Endothelial cell of umbilical vein (primary cell): ENCODE measurements at regions not wholly inside any gene's neighbourhood (a gene's known extent, or its start where the extent isn't known, plus 50 kb on each side); places are given as distances from the start of the nearest gene placed in this dataset.

Source experiments
- BruUV-seq: library from RNA; stranded (reverse); fragments of 400-500 nt; replicated peaks from 2 replicates; lab custom pipeline; 2021; lab: Mats Ljungman, UMichigan
- CTCF ChIA-PET: fragments of 300-600, 350-600 bp; sonication (Branson Sonifier 250); formaldehyde crosslinking; loops from one replicate; lab custom pipeline; 2021; ENCODE audit warnings: antibody characterized with exemption, inconsistent platforms; lab: Charles Lee
- POLR2A ChIA-PET: fragments of 300-600, 350-600 bp; sonication (Branson Sonifier 250); formaldehyde crosslinking; loops from one replicate; lab custom pipeline; 2021; ENCODE audit warnings: antibody characterized with exemption, inconsistent platforms; lab: Charles Lee
- DNase-seq: peaks from one replicate; pipeline ENCODE4 v3.0.0-alpha.2; 2011; ENCODE audit warnings: low read depth, low spot score
- FAIRE-seq: peaks from 2 replicates; lab custom pipeline; 2011; peaks lifted over from hg19 to GRCh38; lab: Jason Lieb, UNC
- H2AFZ ChIP-seq: 2 replicates; pipeline ENCODE4 v1.6.0; 2012; ENCODE audit warnings: low read depth, low read length, control low read depth, inconsistent platforms
- H3K27ac ChIP-seq: 2 replicates; pipeline ENCODE4 v1.5.1; 2011; ENCODE audit warnings: low read depth, mild to moderate bottlenecking, control low read depth, low read length, moderate library complexity; ENCODE audit not compliant: insufficient read depth
- H3K27me3 ChIP-seq, 2 experiments: 2 replicates each; pipeline versions ENCODE4 v1.6.0 to v1.6.1; 2011; ENCODE audit warnings: low read length in 2 of 2, mixed read lengths in 1 of 2; ENCODE audit not compliant: control insufficient read depth in 2 of 2, insufficient read depth in 2 of 2
- H3K36me3 ChIP-seq, 2 experiments: 2 replicates in 1 of 2; 3 replicates in 1 of 2; pipeline ENCODE4 v1.5.1; 2011; ENCODE audit warnings: low read length in 2 of 2, mild to moderate bottlenecking in 1 of 2, moderate library complexity in 1 of 2; ENCODE audit not compliant: control insufficient read depth in 2 of 2, insufficient read depth in 2 of 2; ENCODE audit errors: extremely low read depth in 1 of 2
- H3K4me1 ChIP-seq: 3 replicates; pipeline ENCODE4 v1.5.1; 2011; ENCODE audit warnings: mild to moderate bottlenecking, low read length; ENCODE audit not compliant: control insufficient read depth, insufficient read depth; ENCODE audit errors: extremely low read depth
- H3K4me2 ChIP-seq: 2 replicates; pipeline ENCODE4 v1.6.1; 2011; ENCODE audit warnings: low read length, control low read depth, mixed read lengths; ENCODE audit not compliant: insufficient read depth
- H3K4me3 ChIP-seq, 3 experiments: fragments of 200-600 bp in 1 of 3; sonication (generic), shearing (Covaris generic) in 1 of 3; replicated peaks in 1 of 3; 2 replicates each; pipeline ENCODE4 v1.5.1; 2011 to 2016; ENCODE audit warnings: control low read depth in 3 of 3, low read length in 3 of 3, mild to moderate bottlenecking in 2 of 3, inconsistent platforms in 1 of 3, low read depth in 1 of 3, moderate library complexity in 1 of 3; ENCODE audit not compliant: insufficient read depth in 1 of 3
- H3K79me2 ChIP-seq: 2 replicates; pipeline ENCODE4 v1.6.0; 2012; ENCODE audit warnings: low read length, inconsistent platforms; ENCODE audit not compliant: control insufficient read depth, insufficient read depth
- H3K9ac ChIP-seq: replicated peaks from 2 replicates; pipeline ENCODE3; 2011; ENCODE audit warnings: low read length, control low read depth; ENCODE audit not compliant: insufficient read depth; ENCODE audit errors: extremely low read depth
- H3K9me1 ChIP-seq: replicated peaks from 3 replicates; pipeline ENCODE4 v1.6.0; 2011; ENCODE audit warnings: mild to moderate bottlenecking, low read length; ENCODE audit not compliant: control insufficient read depth, insufficient read depth; ENCODE audit errors: extremely low read depth
- H3K9me3 ChIP-seq: replicated peaks from 2 replicates; pipeline ENCODE4 v1.5.1; 2012; ENCODE audit warnings: low read length, inconsistent platforms; ENCODE audit not compliant: control insufficient read depth, insufficient read depth
- H4K20me1 ChIP-seq: replicated peaks from 2 replicates; pipeline ENCODE3; 2011; ENCODE audit warnings: mild to moderate bottlenecking, low read length; ENCODE audit not compliant: control insufficient read depth, insufficient read depth; ENCODE audit errors: extremely low read depth
- CTCF ChIP-seq, 2 donors: IDR thresholded peaks; 1 replicate in 1 of 2; 2 replicates in 1 of 2; pipeline ENCODE4 v1.5.1; 2011; ENCODE audit warnings: low read length in 2 of 2, mild to moderate bottlenecking in 2 of 2, moderate library complexity in 2 of 2, control low read depth in 1 of 2, inconsistent platforms in 1 of 2, low read depth in 1 of 2; ENCODE audit not compliant: insufficient read depth in 1 of 2; ENCODE audit errors: extremely low read depth in 1 of 2
- EZH2 ChIP-seq: IDR thresholded peaks from 2 replicates; pipeline ENCODE4 v1.6.1; 2012; ENCODE audit warnings: borderline replicate concordance, low read depth, mild to moderate bottlenecking, moderate library complexity, low read length, inconsistent platforms; ENCODE audit not compliant: severe bottlenecking
- FOS ChIP-seq: IDR thresholded peaks from 2 replicates; pipeline ENCODE4 v1.6.1; 2011; ENCODE audit warnings: mild to moderate bottlenecking, low read length, moderate library complexity, borderline replicate concordance; ENCODE audit not compliant: insufficient read depth
- GATA2 ChIP-seq: IDR thresholded peaks from 2 replicates; pipeline ENCODE4 v1.7.0; 2011; ENCODE audit warnings: low read depth, mild to moderate bottlenecking, moderate library complexity, mixed read lengths, low read length; ENCODE audit not compliant: insufficient read length, insufficient read depth
- JUN ChIP-seq: IDR thresholded peaks from 2 replicates; pipeline ENCODE4 v1.6.1; 2011; ENCODE audit warnings: borderline replicate concordance, low read depth; ENCODE audit not compliant: insufficient read length, insufficient read depth
- MYC ChIP-seq: IDR thresholded peaks from one replicate; pipeline ENCODE4 v1.6.1; 2011; ENCODE audit warnings: mild to moderate bottlenecking, low read depth, low read length
- POLR2A ChIP-seq: IDR thresholded peaks from 2 replicates; pipeline ENCODE4 v1.6.1; 2012; ENCODE audit warnings: low read depth, mild to moderate bottlenecking, control low read depth, low read length
- POLR2AphosphoS5 ChIP-seq: IDR thresholded peaks from 2 replicates; pipeline ENCODE4 v1.6.1; 2012; ENCODE audit warnings: low read depth, mild to moderate bottlenecking, control low read depth, low read length, moderate library complexity; ENCODE audit not compliant: insufficient read depth
- dilution Hi-C: fragments of 300-500 bp; cut with MboI; formaldehyde crosslinking; loops from one replicate; pipeline ENCODE4 v1.15.0; 2019; ENCODE audit warnings: low sequenced_read_pairs; ENCODE audit not compliant: extremely low pct_ligation_motif_present
- intact Hi-C: fragments of 100-400 bp; cut with micrococcal nuclease; formaldehyde crosslinking; loops from one replicate; pipeline ENCODE4 v1.10.0; 2022
- TF ChIP-seq, protein P1 (sequence below): IDR thresholded peaks from 2 replicates; pipeline ENCODE4 v1.6.1; 2011; ENCODE audit not compliant: insufficient read depth, insufficient read length

DNA sequence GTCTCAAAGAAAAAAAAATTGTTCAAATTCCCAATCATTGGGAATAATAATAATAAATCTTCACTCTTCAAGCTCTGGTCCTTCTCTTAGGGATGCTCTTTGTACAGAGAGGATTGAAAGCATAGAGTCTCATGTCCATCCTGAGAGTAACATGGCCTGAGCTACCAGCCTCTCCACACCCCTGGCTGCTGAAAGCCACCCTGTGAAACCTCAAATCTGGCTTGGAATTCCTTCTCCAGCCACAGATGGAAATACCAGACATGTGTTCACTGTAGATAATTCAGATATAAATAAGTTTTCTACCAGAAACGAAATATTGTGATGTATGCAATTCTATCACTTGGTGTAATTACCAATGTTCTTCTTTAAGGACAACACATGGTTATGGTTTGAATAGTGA is 140.6 kb downstream of the ARSF start:
- no peak for FAIRE-seq
- Histone ChIP-seq H3K27ac (no peak overlapping the region), H3K9ac (no peak overlapping the region), H2AFZ (no peak overlapping the region), H3K27me3 (no peaks in the 10 kb centered on the region), H3K79me2 (no peaks in the 10 kb centered on the region), H3K36me3 (no peaks in the 10 kb centered on the region), H3K9me1 (no peaks in the 10 kb centered on the region), H3K4me3 (no peak overlapping the region), H4K20me1 (no peaks in the 10 kb centered on the region), H3K9me3 (no peaks in the 10 kb centered on the region), H3K4me2 (no peak overlapping the region), H3K4me1 (no peaks in the 10 kb centered on the region)
- POLR2A ChIA-PET: no interaction called here
- dilution Hi-C loops (no loop called here), intact Hi-C loops (no loop called here)
- DNase-seq: no peak
- BruUV-seq: no TSS peak
- TF ChIP-seq FOS (no peak), POLR2A (no peak), CTCF (IDR thresholded peaks at IDR 0.05; ENCODE audit: extremely low read depth in 1 of 2, insufficient read depth in 1 of 2, low read depth in 1 of 2, low read length in 2 of 2) (no peak), GATA2 (no peak), EZH2 (no peak), POLR2AphosphoS5 (no peak), JUN (no peak), MYC (no peak)
- TF ChIP-seq, protein P1, sequence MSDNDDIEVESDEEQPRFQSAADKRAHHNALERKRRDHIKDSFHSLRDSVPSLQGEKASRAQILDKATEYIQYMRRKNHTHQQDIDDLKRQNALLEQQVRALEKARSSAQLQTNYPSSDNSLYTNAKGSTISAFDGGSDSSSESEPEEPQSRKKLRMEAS: no peak
- CTCF ChIA-PET: no interaction called here
